ENCODE measurements at regions not wholly inside any gene's neighbourhood (a gene's known extent, or its start where the extent isn't known, plus 50 kb on each side); places are given as distances from the start of the nearest gene placed in this dataset.

DNA sequence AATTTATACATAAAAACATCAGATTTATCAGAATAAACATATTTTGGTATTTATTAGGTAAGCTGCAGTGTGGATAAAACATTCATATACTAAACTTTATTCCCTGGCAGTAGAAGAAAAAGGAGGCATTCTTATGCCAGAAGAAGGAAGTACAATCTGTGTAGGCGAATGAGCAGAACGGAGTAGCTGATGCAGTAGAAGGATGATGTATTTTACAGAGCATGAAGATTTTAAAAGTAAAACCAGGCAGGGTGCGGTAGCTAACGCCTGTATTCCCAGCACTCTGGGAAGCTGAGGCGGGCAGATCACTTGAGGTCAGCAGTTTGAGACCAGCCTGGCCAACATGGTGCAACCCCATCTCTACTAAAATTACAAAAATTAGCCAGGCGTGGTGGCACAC lies 294.9 kb upstream of the MKLN1 start:
- no peak for DNase-seq
- intact Hi-C loops (cut with DNase I; ENCODE audit: low total_unique reads): no loop called here
- Histone ChIP-seq H3K9me3 (no peaks in the 10 kb centered on the region), H3K4me3 (no peak overlapping the region), H3K27me3 (no peaks in the 10 kb centered on the region), H3K27ac (no peak overlapping the region), H3K4me1 (peaks cover 0 to 88% (median 29%) of the 10 kb centered on the region in 4 donors), H3K36me3 (no peaks in the 10 kb centered on the region)
- TF ChIP-seq, protein P1, sequence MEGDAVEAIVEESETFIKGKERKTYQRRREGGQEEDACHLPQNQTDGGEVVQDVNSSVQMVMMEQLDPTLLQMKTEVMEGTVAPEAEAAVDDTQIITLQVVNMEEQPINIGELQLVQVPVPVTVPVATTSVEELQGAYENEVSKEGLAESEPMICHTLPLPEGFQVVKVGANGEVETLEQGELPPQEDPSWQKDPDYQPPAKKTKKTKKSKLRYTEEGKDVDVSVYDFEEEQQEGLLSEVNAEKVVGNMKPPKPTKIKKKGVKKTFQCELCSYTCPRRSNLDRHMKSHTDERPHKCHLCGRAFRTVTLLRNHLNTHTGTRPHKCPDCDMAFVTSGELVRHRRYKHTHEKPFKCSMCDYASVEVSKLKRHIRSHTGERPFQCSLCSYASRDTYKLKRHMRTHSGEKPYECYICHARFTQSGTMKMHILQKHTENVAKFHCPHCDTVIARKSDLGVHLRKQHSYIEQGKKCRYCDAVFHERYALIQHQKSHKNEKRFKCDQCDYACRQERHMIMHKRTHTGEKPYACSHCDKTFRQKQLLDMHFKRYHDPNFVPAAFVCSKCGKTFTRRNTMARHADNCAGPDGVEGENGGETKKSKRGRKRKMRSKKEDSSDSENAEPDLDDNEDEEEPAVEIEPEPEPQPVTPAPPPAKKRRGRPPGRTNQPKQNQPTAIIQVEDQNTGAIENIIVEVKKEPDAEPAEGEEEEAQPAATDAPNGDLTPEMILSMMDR (IDR thresholded peaks at IDR 0.05): no peak

DNA sequence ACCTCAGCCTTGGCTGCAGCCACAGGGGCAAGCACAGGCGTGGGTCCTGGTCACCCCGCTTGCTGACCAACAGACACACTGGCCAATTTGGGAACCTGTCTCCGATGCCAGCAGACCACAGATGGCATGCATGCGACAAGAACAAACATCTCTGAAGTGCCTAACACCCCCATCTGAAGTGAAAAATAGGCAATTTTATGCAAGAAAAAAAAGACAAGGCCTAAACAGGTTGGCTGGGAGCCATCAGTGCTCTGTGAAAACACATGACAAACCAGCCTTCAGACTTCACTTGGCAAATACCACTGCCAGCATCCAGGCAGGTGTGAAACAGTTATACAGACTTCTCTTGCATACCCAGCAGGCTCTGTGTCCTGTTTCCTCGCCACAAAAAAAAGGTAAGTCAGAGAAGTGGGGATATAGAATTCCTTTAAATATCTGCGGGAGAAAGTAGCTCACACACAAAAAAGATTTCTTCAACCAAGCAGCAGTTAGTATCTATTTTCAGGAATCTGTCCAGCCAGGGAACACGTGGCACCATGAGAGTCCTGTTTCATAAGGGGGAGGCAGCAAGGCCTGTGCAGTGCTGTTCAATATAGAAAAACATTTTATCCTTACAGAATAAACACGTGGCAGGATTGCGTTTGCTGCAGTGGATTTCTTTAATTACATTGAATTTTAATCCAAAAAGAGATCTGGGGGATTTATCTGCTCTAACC lies 293.4 kb upstream of the MKLN1 start:
- DNase-seq: no peak
- Histone ChIP-seq H3K4me3 (no peak overlapping the region), H3K27me3 (no peaks in the 10 kb centered on the region), H3K36me3 (no peaks in the 10 kb centered on the region), H3K4me1 (peaks cover 0 to 88% (median 28%) of the 10 kb centered on the region in 4 donors), H3K27ac (no peak overlapping the region), H3K9me3 (no peaks in the 10 kb centered on the region)
- TF ChIP-seq, protein P1 (IDR thresholded peaks at IDR 0.05): no peak
- intact Hi-C loops (cut with DNase I; ENCODE audit: low total_unique reads): no loop called here

- no peak for DNase-seq
- H3K4me3 ChIP-seq: no peak overlapping the region
- no peaks in the 10 kb centered on the region for H3K9me3 ChIP-seq
- H3K36me3 ChIP-seq: no peaks in the 10 kb centered on the region
- intact Hi-C loops (cut with DNase I; ENCODE audit: low total_unique reads): no loop called here
- H3K4me1 ChIP-seq: peaks cover 0 to 88% (median 33%) of the 10 kb centered on the region in 4 donors
- H3K27ac ChIP-seq: no peak overlapping the region
- TF ChIP-seq, protein P1 (IDR thresholded peaks at IDR 0.05): no peak
- no peaks in the 10 kb centered on the region for H3K27me3 ChIP-seq
Observed at GRCh38 chr7:131035088-131035770, 292.4 kb upstream of the MKLN1 start.

DNA sequence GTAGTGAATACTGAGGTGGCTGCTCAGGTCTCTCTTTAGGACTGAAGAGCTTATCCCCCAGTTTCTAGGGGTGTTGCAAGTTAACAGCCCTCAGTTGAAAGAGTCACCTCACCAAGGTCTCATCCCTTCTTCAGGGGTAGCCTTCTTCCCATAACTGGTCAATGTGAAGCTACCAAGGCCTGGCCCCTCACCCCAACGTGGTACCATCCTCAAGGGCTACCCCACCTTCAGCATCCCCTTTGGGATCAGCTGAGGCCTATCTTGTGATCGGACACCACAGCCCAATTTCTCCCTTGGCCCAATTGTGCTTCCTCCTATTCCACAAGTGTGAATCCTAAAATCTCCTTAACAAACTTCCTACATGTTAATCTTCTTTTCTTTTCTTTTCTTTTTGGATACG lies 289.5 kb upstream of the MKLN1 start:
- TF ChIP-seq, protein P1 (IDR thresholded peaks at IDR 0.05): no peak
- H3K27me3 ChIP-seq: no peaks in the 10 kb centered on the region
- H3K36me3 ChIP-seq: no peaks in the 10 kb centered on the region
- peaks cover 0 to 77% (median 36%) of the 10 kb centered on the region in 4 donors for H3K4me1 ChIP-seq
- no peaks in the 10 kb centered on the region for H3K9me3 ChIP-seq
- no peak overlapping the region for H3K27ac ChIP-seq
- intact Hi-C loops (cut with DNase I; ENCODE audit: low total_unique reads): no loop called here
- H3K4me3 ChIP-seq: no peak overlapping the region
- DNase-seq: no peak

GRCh38 chr7:131039355-131039762 lies 288.3 kb upstream of the MKLN1 start:
- Histone ChIP-seq H3K36me3 (no peaks in the 10 kb centered on the region), H3K27me3 (no peaks in the 10 kb centered on the region), H3K4me1 (peaks cover 0 to 68% (median 31%) of the 10 kb centered on the region in 4 donors), H3K9me3 (no peaks in the 10 kb centered on the region), H3K27ac (no peak overlapping the region), H3K4me3 (no peak overlapping the region)
- DNase-seq: no peak
- intact Hi-C loops (cut with DNase I; ENCODE audit: low total_unique reads): no loop called here
- TF ChIP-seq, protein P1 (IDR thresholded peaks at IDR 0.05): no peak
